Superior temporal gyrus (tissue), 1 donor: ENCODE measurements at regions not wholly inside any gene's neighbourhood (a gene's known extent, or its start where the extent isn't known, plus 50 kb on each side); places are given as distances from the start of the nearest gene placed in this dataset.

Experiments
- DNase-seq: peaks from one replicate; pipeline ENCODE4 v3.0.0-alpha.2; 2016; ENCODE audit errors: extremely low spot score

- no peak for DNase-seq
Observed at GRCh38 chr2:60098996-60099395, 454.5 kb downstream of the BCL11A start.

DNA sequence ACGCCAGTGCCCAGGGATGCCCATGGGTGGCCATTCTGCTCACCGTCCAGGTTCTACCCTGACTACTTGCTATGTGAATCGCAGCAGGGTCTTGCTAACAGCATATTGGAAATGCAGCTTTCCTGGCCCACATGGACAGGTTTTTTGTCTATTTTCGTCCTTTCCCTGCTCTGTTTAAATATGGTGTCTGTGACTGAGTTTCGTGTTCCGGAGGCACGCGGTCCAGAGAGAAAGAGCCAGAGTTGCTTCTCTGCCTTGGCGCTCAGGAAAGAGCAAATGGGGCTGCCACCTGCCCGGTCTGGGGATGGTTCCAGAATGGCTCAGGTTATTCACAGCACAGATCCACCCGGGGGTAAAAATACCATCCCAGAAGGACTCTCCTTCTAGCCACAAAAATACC, 456.2 kb downstream of the BCL11A start:
- no peak for DNase-seq

DNA sequence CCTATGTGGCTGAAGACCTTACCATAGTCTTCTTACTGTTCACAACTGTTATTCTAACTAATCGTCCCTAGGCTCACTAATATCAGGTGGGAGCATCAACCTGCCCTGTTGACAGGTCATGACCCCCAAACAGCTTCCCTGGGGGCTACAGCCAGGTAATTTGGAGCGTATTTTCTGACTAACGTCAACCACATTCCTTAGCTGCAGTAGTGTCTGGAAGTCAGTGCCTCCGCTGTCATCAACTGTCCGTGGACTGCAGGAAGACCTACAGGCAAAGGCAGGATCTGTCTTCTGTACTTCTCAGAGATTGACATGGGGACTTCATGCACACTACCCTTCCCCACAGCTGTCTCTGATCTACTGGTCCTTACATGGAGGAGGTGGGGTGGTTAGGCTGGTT, 456.9 kb downstream of the BCL11A start:
- DNase-seq = no peak

GRCh38 chr2:60095903-60096302, 457.6 kb downstream of the BCL11A start:
- no peak for DNase-seq

GRCh38 chr2:60095202-60095815, 458.1 kb downstream of the BCL11A start:
- DNase-seq = no peak

- no peak for DNase-seq
Observed at GRCh38 chr2:60094450-60094929, 459.0 kb downstream of the BCL11A start.

DNA sequence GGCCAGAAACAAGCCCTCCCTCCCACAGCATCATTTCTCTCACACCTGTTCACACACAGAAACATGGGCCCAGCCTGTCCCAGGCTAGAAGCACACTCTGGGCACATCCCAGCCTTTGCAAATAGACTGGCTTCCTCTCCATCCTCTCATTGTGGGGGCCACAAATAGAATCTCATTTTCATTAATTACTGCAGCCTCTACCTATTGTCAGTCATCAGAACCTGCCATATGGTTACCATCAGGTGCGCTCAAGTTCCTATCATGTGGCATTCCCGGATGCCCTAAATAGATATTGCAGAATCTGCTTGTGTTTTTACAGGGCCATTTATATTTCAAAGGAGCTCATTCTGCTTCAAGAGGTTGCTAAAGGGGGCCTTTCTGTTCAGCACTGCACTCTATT, 460.7 kb downstream of the BCL11A start:
- DNase-seq = no peak

DNA sequence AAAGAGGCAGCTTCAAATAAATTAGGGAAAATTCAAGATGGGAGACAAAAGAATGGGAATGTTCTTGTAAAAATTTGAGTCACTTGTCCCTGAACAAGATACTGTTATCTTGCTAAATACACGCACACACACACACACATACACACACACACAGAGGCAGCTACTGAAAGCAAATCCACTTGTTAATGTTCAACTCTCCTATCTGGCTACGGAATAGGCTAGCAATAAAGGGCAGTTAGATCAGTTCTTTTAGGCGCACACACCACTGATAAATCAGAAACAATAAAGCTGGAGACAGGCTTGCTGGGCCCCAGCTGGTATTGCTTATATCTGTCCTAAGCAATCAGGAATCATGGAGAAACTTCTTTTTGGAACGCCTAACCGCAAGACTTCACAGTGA, 461.6 kb downstream of the BCL11A start:
- DNase-seq = no peak

- no peak for DNase-seq
Observed at GRCh38 chr2:60091266-60091665, 462.2 kb downstream of the BCL11A start.

- no peak for DNase-seq
Observed at GRCh38 chr2:60079562-60079961, 473.9 kb downstream of the BCL11A start.

DNA sequence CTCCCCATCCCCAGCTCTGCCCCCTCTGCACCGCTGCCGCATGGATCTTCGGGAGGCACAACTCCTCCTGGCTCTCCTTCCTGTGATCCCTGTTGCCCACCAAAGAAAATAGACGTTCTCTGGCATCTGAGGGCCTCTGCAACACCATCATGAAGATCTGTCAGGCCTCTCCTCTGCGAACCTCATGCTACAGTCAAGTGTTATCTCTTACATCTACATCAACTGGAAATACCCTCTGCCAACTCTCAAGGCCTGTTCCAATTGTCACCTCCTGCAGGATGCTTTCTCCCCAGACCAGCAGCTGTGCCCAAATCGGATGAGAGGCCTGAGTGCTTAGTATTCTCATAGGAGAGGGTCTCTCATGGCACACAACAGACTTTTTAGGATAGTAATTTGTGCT, 478.4 kb downstream of the BCL11A start:
- no peak for DNase-seq

DNA sequence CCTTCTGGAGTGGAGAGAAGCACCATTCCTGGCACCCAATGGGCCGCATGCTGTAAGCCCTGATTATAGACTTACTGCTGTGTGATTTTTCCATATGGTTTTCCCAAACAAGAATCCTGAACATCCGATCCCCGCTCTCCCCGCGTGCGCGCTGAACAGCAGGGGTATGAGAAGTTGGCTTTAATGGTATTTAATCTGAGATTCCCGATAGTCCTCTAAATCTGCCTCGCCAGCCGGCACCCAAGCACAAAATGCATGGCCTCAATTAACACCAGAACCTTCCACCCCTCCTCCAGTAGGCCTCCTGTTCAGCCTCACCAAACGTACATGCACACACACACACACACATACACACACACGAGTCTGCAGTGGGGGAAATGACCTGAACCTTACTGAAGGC, 480.3 kb downstream of the BCL11A start:
- no peak for DNase-seq

- DNase-seq = no peak
Observed at GRCh38 chr2:60072609-60073008, 480.8 kb downstream of the BCL11A start.

DNA sequence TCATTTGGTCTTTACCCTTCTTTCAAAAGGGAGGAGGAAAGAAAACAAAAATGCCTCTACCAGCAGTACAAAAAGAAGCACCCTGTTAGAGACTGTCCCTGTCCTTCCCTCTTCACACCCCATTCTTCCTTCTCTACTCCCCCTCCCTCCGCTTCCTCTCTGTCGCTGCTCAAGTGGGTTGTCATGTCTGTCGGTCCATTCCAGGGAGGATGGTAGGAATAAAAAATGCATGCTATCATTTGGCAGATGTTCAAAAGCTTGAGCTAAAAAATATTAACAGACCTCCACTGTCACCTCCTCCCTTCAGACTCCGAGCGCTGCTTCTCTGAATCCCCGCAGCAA, 482.0 kb downstream of the BCL11A start:
- DNase-seq = no peak

- peak; percentile 68 for DNase-seq
Observed at GRCh38 chr2:60070736-60071489, 482.5 kb downstream of the BCL11A start.

GRCh38 chr2:60070196-60070595, 483.3 kb downstream of the BCL11A start:
- DNase-seq = peak; percentile 52

DNA sequence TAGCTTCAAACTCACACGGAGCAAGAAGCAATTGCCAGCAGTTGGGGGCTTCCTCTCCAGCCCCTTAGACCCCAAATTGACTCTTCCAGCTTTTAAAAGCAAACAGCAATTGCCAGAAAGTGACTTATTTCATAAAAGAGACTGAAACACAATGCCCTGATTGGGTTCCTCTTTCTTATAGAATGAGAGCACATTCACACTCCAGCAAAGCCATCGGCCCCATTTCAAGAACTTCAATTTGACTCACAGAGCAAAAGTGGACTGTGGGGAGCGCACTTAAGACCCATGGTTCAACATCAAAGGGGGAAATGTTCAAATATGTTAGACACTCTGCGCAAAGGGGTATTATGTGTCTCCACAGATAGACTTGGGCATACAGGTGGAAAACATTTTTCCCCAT, 484.7 kb downstream of the BCL11A start:
- DNase-seq = no peak

GRCh38 chr2:60067006-60067405, 486.4 kb downstream of the BCL11A start:
- DNase-seq = no peak

DNA sequence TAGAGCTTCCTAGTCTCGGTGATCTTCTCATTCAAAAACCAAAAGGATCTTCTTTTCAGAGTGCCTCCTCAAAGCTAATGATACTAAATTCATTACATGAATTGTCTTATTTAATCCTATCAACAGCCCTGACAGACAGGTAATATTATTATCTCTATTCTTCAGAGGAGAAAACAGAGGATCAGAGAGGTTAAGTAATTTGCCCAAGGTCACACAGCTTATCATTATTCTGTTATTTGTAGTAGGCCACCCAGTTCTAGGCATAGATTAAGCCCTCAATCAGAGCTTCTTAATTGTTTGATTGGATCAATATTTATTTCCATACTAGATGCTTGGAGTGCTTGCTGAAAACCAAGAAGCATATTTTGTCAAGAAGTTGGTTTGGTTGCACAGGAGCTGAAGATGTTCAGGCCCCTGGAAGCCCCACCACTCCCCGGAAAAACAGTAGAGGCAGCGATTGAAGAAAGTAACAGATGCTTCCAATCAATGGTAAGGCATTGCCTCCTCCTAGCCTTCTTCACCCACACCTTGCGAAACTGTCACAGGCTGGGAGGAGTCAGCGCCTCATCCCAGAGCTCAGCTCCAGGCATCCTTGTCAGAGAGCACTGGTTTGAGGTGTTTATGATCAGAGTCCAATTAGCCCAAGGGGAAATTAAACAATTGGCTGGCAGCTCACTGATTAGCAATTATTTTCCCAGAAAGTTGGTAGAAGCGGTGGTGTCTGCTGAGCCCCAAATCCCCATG, 487.2 kb downstream of the BCL11A start:
- DNase-seq = no peak

GRCh38 chr2:60064687-60065389, 488.6 kb downstream of the BCL11A start:
- DNase-seq = peak; percentile 38

DNA sequence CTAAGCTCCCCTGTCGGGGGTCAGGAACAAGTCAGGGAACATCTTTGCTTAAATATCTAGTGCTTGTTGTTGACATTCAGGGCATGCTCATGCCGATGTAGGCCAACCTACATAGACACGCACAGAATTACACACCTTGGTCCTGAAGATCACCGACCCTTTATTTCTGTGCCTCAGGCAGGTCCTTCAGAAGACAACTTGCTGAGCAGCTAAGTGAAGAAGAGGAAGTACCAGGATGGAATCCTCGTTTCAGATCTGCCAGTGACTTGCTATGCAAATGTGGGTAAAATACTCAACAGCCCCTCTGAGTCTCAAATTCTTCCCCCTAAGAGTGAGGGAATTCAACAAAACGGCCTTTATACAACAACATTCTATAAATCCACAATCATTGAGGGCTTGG, 494.7 kb downstream of the BCL11A start:
- DNase-seq = no peak
